SK-N-SH (cell line): ENCODE measurements at regions not wholly inside any gene's neighbourhood (a gene's known extent, or its start where the extent isn't known, plus 50 kb on each side); places are given as distances from the start of the nearest gene placed in this dataset.

Source experiments
- CTCF ChIA-PET: fragments of 300-600, 350-600 bp; formaldehyde crosslinking; extraction: SDS; loops from one replicate; lab custom pipeline; 2021; lab: Yijun Ruan, JAX
- POLR2A ChIA-PET: fragments of 350-600 bp; sonication (Branson Sonifier 250); formaldehyde crosslinking; extraction: SDS; loops from one replicate; lab custom pipeline; 2020; ENCODE audit warnings: antibody characterized with exemption, inconsistent platforms; lab: Yijun Ruan, JAX
- DNase-seq: peaks from one replicate; pipeline ENCODE4 v3.0.0; 2012
- H2AFZ ChIP-seq: fragments of 200-600 bp; sonication (generic); 2 replicates; pipeline ENCODE4 v1.8.1; 2016; ENCODE audit warnings: antibody characterized with exemption, mild to moderate bottlenecking, low read depth
- H3F3A ChIP-seq: fragments of 200-600 bp; sonication (generic); replicated peaks from 2 replicates; pipeline ENCODE3; 2016; ENCODE audit warnings: antibody characterized with exemption, mild to moderate bottlenecking; ENCODE audit not compliant: insufficient read depth
- H3K27ac ChIP-seq, 2 experiments: fragments of 200-500 bp in 1 of 2; fragments of 200-600 bp in 1 of 2; sonication (Bioruptor generic) in 1 of 2; sonication (generic), shearing (Covaris generic) in 1 of 2; 2 replicates each; pipeline versions ENCODE4 v1.5.1 to v1.6.1; 2014 to 2016; ENCODE audit warnings: low read depth in 2 of 2, inconsistent platforms in 1 of 2, low read length in 1 of 2, mild to moderate bottlenecking in 1 of 2, mixed read lengths in 1 of 2
- H3K27me3 ChIP-seq: fragments of 200-600 bp; sonication (generic), shearing (Covaris generic); 2 replicates; pipeline ENCODE4 v1.6.1; 2016; ENCODE audit warnings: mixed run types; ENCODE audit not compliant: insufficient read depth
- H3K36me3 ChIP-seq, 2 experiments: fragments of 200-500 bp in 1 of 2; fragments of 200-600 bp in 1 of 2; sonication (Bioruptor generic) in 1 of 2; sonication (generic) in 1 of 2; replicated peaks in 1 of 2; 2 replicates each; pipeline versions ENCODE3 to v1.5.1; 2014 to 2016; ENCODE audit warnings: low read length in 1 of 2, mild to moderate bottlenecking in 1 of 2; ENCODE audit not compliant: insufficient read depth in 2 of 2, control insufficient read depth in 1 of 2
- H3K4me1 ChIP-seq, 2 experiments: fragments of 200-500 bp in 1 of 2; fragments of 200-600 bp in 1 of 2; sonication (Bioruptor generic) in 1 of 2; sonication (generic), shearing (Covaris generic) in 1 of 2; 2 replicates each; pipeline versions ENCODE4 v1.5.1 to v1.6.1; 2014 to 2016; ENCODE audit warnings: low read depth in 1 of 2, low read length in 1 of 2, mixed run types in 1 of 2; ENCODE audit not compliant: insufficient read depth in 2 of 2, control insufficient read depth in 1 of 2
- H3K4me2 ChIP-seq: fragments of 200-600 bp; sonication (generic), shearing (Covaris generic); 2 replicates; pipeline ENCODE4 v1.6.1; 2017; ENCODE audit warnings: mixed run types
- H3K4me3 ChIP-seq, 2 experiments: fragments of 200-500 bp in 1 of 2; fragments of 200-600 bp in 1 of 2; sonication (Bioruptor generic) in 1 of 2; sonication (generic), shearing (Covaris generic) in 1 of 2; 2 replicates each; pipeline versions ENCODE4 v1.5.1 to v1.8.1; 2014 to 2016; ENCODE audit warnings: low read depth in 2 of 2, inconsistent platforms in 1 of 2, low read length in 1 of 2, mild to moderate bottlenecking in 1 of 2, mixed read lengths in 1 of 2, moderate library complexity in 1 of 2
- H3K79me2 ChIP-seq: fragments of 200-600 bp; sonication (generic); 2 replicates; pipeline ENCODE4 v1.8.1; 2017; ENCODE audit warnings: mild to moderate bottlenecking; ENCODE audit not compliant: insufficient read depth
- H3K9ac ChIP-seq: fragments of 200-600 bp; sonication (generic); 2 replicates; pipeline ENCODE4 v1.6.1; 2017; ENCODE audit warnings: mixed run types
- H3K9me2 ChIP-seq: fragments of 200-600 bp; sonication (generic); 2 replicates; pipeline ENCODE4 v1.6.1; 2017; ENCODE audit warnings: mixed run types
- H3K9me3 ChIP-seq: fragments of 200-600 bp; sonication (generic); 2 replicates; pipeline ENCODE4 v1.6.1; 2017; ENCODE audit warnings: mixed run types, mild to moderate bottlenecking, moderate library complexity
- H4K20me1 ChIP-seq: fragments of 200-600 bp; sonication (generic); 2 replicates; pipeline ENCODE4 v1.6.1; 2017; ENCODE audit warnings: mild to moderate bottlenecking, mixed run types; ENCODE audit not compliant: insufficient read depth
- EP300 ChIP-seq, 2 experiments: IDR thresholded peaks; 2 replicates each; pipeline versions ENCODE4 v1.4.0 to v1.6.1; 2012; ENCODE audit warnings: borderline replicate concordance in 1 of 2, low read depth in 1 of 2, low read length in 1 of 2
- FOXM1 ChIP-seq: IDR thresholded peaks from 2 replicates; pipeline ENCODE4 v1.4.0; 2012; ENCODE audit warnings: low read depth, mild to moderate bottlenecking
- GATA2 ChIP-seq: sonication (generic); formaldehyde crosslinking; IDR thresholded peaks from 2 replicates; pipeline ENCODE4 v1.5.0; 2020; ENCODE audit warnings: mild to moderate bottlenecking, missing genetic modification reagents
- MEF2A ChIP-seq: IDR thresholded peaks from 2 replicates; pipeline ENCODE4 v1.4.0; 2012; ENCODE audit warnings: low read depth, borderline replicate concordance
- SIN3A ChIP-seq: IDR thresholded peaks from 2 replicates; pipeline ENCODE4 v1.6.1; 2012; ENCODE audit warnings: low read depth, mild to moderate bottlenecking, low read length, moderate library complexity, borderline replicate concordance
- TCF12 ChIP-seq: IDR thresholded peaks from 2 replicates; pipeline ENCODE4 v1.4.0; 2012
- YY1 ChIP-seq: IDR thresholded peaks from 2 replicates; pipeline ENCODE4 v1.4.0; 2012; ENCODE audit warnings: low read depth, mild to moderate bottlenecking
- WGBS: methylation state at CpG from one replicate; pipeline ENCODE4 v1.1.6; 2017; ENCODE audit warnings: low lambda C conversion rate; 5-methylcytosine and 5-hydroxymethylcytosine counted together
- TF ChIP-seq, protein P1 (sequence below): fragments of 200-600 bp; sonication (generic); IDR thresholded peaks from 2 replicates; pipeline ENCODE4 v1.6.1; 2017; ENCODE audit warnings: antibody characterized with exemption, mild to moderate bottlenecking, moderate library complexity
- TF ChIP-seq, protein P2 (sequence below): IDR thresholded peaks from 2 replicates; pipeline ENCODE4 v1.6.1; 2012; ENCODE audit warnings: mild to moderate bottlenecking, low read depth, low read length, moderate library complexity
- TF ChIP-seq, protein P3 (sequence below): IDR thresholded peaks from 2 replicates; pipeline ENCODE4 v1.4.0; 2012; ENCODE audit warnings: low read depth, borderline replicate concordance
- TF ChIP-seq, protein P4 (sequence below): IDR thresholded peaks from 2 replicates; pipeline ENCODE4 v1.4.0; 2012; ENCODE audit warnings: low read depth

DNA sequence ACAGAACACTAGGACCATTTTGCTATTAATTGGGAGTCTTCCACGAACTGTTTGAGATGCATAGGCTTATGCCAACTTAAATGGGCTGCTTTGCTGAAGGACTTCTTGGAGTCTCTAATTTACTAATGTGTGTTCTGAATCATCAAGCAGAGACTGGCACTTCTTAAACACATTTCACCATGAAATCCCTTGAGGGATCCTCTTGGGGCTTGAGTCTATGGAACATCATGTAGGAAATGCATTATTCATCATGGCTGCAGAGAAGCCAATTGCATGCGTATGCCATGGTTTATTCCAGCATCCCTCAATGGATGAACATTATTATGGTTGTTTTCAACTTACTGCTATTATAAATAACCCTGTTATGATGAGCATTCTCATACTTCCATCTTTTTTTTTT is 73.4 kb downstream of the FGD2 start:
- Histone ChIP-seq H3K79me2 (no peaks in the 10 kb centered on the region), H2AFZ (no peak overlapping the region), H3K4me3 (no peak overlapping the region), H3K36me3 (no peaks in the 10 kb centered on the region), H3K27ac (peak overlapping the region in 1 of 2 experiments; percentile 97; a peak in 2 of 4 replicates), H3K4me1 (peaks cover 0 to 23% of the 10 kb centered on the region in 2 experiments; a peak in 3 of 4 replicates), H3K9ac (no peak overlapping the region), H3F3A (no peaks in the 10 kb centered on the region), H3K4me2 (no peak overlapping the region), H4K20me1 (no peaks in the 10 kb centered on the region)
- POLR2A ChIA-PET: interaction anchor here (1.3 kb wide), 1 partner anchor 10 kb away, joined by 3 read pairs; no protein-coding TSS in a partner anchor
- no peak for DNase-seq
- CTCF ChIA-PET: interaction anchor here (1.0 kb wide), 1 partner anchor 93 kb away, joined by 3 read pairs; no protein-coding TSS in a partner anchor
- 82% methylated on average over 2 of the region's 2 CpGs for WGBS
- TF ChIP-seq TCF12: no peak
- no peak for TF ChIP-seq YY1
- TF ChIP-seq, all 33 proteins: peak for 0
- Histone ChIP-seq H3K9me3 (no peaks in the 10 kb centered on the region), H3K9me2 (no peaks in the 10 kb centered on the region), H3K27me3 (no peaks in the 10 kb centered on the region)

DNA sequence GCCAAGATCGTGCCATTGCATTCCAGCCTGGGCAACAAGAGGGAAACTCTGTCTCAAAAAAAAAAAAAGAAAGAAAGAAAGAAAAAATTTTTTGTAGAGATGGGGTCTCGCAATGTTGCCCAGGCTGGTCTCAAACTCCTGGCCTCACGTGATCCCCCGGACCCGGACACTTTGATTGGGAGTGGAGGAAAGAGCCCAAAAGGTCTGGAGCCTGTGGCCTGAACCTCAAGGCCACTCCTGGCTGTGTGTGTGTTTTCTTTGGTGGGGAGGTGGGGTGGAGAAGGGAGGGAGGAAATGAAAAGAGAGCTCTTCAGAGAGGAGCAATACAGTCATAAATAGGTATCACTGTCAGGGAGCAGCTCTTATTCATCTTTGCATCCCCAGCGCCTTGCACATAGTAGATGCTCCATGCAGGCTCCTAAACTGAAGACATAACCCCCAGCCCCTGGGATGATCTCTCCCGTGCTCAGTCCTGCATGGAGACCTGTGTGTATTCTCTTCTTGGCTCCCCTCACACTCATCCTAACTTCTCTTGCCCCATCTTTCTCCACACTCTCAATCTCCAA is 75.7 kb downstream of the FGD2 start:
- Histone ChIP-seq H3K4me2 (no peak overlapping the region), H3K79me2 (no peaks in the 10 kb centered on the region), H3K9ac (no peak overlapping the region), H3F3A (no peaks in the 10 kb centered on the region), H3K27me3 (no peaks in the 10 kb centered on the region), H3K4me3 (no peak overlapping the region), H3K9me2 (no peaks in the 10 kb centered on the region), H3K9me3 (no peaks in the 10 kb centered on the region), H4K20me1 (no peaks in the 10 kb centered on the region), H3K4me1 (peaks cover 0 to 23% of the 10 kb centered on the region in 2 experiments; a peak in 3 of 4 replicates)
- CTCF ChIA-PET: interaction anchor here (1.0 to 2.1 kb wide), 2 partner anchors 30 to 91 kb away, joined by 3 to 6 read pairs; no protein-coding TSS in a partner anchor
- WGBS: 93% methylated on average over 7 of the region's 7 CpGs
- POLR2A ChIA-PET: no interaction called here
- TF ChIP-seq SIN3A (no peak), FOXM1 (no peak)
- TF ChIP-seq, protein P1, sequence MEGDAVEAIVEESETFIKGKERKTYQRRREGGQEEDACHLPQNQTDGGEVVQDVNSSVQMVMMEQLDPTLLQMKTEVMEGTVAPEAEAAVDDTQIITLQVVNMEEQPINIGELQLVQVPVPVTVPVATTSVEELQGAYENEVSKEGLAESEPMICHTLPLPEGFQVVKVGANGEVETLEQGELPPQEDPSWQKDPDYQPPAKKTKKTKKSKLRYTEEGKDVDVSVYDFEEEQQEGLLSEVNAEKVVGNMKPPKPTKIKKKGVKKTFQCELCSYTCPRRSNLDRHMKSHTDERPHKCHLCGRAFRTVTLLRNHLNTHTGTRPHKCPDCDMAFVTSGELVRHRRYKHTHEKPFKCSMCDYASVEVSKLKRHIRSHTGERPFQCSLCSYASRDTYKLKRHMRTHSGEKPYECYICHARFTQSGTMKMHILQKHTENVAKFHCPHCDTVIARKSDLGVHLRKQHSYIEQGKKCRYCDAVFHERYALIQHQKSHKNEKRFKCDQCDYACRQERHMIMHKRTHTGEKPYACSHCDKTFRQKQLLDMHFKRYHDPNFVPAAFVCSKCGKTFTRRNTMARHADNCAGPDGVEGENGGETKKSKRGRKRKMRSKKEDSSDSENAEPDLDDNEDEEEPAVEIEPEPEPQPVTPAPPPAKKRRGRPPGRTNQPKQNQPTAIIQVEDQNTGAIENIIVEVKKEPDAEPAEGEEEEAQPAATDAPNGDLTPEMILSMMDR: no peak
- TF ChIP-seq, all 33 proteins: peak for 0
- Histone ChIP-seq H2AFZ (no peak overlapping the region), H3K27ac (no peak overlapping the region), H3K36me3 (no peaks in the 10 kb centered on the region)
- no peak for DNase-seq

DNA sequence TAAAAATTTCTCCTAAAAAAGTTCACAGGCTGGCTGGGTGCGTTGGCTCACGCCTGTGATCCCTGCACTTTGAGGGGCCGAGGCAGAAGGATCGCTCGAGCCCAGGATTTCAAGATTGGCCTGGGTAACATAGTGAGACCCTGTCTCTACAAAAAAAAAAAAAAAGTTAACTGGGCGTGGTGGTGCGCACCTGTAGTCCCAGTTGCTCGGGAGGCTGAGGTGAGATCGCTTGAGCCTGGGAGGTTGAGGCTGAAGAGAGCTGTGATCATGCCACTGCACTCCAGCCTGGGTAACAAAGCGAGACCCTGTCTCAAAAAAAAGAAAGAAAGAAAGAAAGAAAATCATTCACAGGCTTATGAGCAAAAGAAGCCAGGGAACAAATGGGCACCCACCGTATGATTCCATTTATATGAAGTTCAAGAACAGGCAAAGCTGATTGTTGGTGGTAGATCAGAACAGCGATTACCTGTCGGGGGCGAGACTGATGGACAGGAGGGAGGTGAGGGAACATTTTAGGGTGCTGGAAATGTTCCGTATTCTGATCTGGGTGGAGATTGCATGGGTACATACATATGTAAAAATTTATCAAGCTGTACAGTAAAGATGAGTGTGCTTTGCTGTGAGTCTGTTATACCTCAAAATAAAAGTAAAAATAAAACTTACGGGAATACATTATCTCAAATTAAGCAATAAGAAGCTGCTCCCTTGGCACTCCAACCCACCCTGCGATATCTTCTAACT is 77.1 kb downstream of the FGD2 start:
- POLR2A ChIA-PET: interaction anchor here (1.2 kb wide), 1 partner anchor 49 kb away, joined by 3 read pairs; no protein-coding TSS in a partner anchor
- H3K4me1 ChIP-seq: peaks cover 0 to 16% of the 10 kb centered on the region in 2 experiments; a peak in 3 of 4 replicates
- no peaks in the 10 kb centered on the region for H3K9me3 ChIP-seq
- H3K9me2 ChIP-seq: no peaks in the 10 kb centered on the region
- no peak overlapping the region for H2AFZ ChIP-seq
- no peaks in the 10 kb centered on the region for H4K20me1 ChIP-seq
- no peak overlapping the region for H3K9ac ChIP-seq
- peak overlapping the region in 1 of 2 experiments; percentile 41; a peak in 1 of 4 replicates for H3K27ac ChIP-seq
- no peaks in the 10 kb centered on the region for H3K79me2 ChIP-seq
- no peak overlapping the region for H3K4me2 ChIP-seq
- H3K27me3 ChIP-seq: no peaks in the 10 kb centered on the region
- no peak overlapping the region for H3K4me3 ChIP-seq
- 97% methylated on average over 17 of the region's 17 CpGs for WGBS
- CTCF ChIA-PET: interaction anchor here (1.1 to 2.1 kb wide), 3 partner anchors 19 to 89 kb away, joined by 3 to 6 read pairs (median 6); no protein-coding TSS in a partner anchor
- no peak for DNase-seq
- H3K36me3 ChIP-seq: no peaks in the 10 kb centered on the region
- no peaks in the 10 kb centered on the region for H3F3A ChIP-seq
- TF ChIP-seq, protein P2, sequence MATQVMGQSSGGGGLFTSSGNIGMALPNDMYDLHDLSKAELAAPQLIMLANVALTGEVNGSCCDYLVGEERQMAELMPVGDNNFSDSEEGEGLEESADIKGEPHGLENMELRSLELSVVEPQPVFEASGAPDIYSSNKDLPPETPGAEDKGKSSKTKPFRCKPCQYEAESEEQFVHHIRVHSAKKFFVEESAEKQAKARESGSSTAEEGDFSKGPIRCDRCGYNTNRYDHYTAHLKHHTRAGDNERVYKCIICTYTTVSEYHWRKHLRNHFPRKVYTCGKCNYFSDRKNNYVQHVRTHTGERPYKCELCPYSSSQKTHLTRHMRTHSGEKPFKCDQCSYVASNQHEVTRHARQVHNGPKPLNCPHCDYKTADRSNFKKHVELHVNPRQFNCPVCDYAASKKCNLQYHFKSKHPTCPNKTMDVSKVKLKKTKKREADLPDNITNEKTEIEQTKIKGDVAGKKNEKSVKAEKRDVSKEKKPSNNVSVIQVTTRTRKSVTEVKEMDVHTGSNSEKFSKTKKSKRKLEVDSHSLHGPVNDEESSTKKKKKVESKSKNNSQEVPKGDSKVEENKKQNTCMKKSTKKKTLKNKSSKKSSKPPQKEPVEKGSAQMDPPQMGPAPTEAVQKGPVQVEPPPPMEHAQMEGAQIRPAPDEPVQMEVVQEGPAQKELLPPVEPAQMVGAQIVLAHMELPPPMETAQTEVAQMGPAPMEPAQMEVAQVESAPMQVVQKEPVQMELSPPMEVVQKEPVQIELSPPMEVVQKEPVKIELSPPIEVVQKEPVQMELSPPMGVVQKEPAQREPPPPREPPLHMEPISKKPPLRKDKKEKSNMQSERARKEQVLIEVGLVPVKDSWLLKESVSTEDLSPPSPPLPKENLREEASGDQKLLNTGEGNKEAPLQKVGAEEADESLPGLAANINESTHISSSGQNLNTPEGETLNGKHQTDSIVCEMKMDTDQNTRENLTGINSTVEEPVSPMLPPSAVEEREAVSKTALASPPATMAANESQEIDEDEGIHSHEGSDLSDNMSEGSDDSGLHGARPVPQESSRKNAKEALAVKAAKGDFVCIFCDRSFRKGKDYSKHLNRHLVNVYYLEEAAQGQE: no peak
- TF ChIP-seq MEF2A: no peak
- no peak for TF ChIP-seq TCF12
- TF ChIP-seq GATA2 (CRISPR knock-in tag): no peak
- TF ChIP-seq, protein P3, sequence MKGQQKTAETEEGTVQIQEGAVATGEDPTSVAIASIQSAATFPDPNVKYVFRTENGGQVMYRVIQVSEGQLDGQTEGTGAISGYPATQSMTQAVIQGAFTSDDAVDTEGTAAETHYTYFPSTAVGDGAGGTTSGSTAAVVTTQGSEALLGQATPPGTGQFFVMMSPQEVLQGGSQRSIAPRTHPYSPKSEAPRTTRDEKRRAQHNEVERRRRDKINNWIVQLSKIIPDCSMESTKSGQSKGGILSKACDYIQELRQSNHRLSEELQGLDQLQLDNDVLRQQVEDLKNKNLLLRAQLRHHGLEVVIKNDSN: no peak
- TF ChIP-seq EP300 (IDR thresholded peaks at IDR 0.05; ENCODE audit: borderline replicate concordance in 1 of 2, low read depth in 1 of 2, low read length in 1 of 2): no peak
- TF ChIP-seq, protein P4, sequence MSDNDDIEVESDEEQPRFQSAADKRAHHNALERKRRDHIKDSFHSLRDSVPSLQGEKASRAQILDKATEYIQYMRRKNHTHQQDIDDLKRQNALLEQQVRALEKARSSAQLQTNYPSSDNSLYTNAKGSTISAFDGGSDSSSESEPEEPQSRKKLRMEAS: no peak
